ENCODE measurements at regions not wholly inside any gene's neighbourhood (a gene's known extent, or its start where the extent isn't known, plus 50 kb on each side); places are given as distances from the start of the nearest gene placed in this dataset.

- FAIRE-seq (no peak), ATAC-seq (no peak), DNase-seq (ENCODE audit: extremely low read depth in 1 of 4, low spot score in 3 of 4) (no peak)
- in situ Hi-C loops (cut with MboI): no loop called here
- CTCF ChIA-PET (ENCODE audit: low intra/inter-chr PET ratio): no interaction called here
- intact Hi-C loops (cut with micrococcal nuclease): no loop called here
- no peaks in the 10 kb centered on the region for H3K4me1 ChIP-seq (replicated peaks in 1 of 2; ENCODE audit: control insufficient read depth in 2 of 2, insufficient read depth in 2 of 2, low read length in 2 of 2)
- H3K27ac ChIP-seq (ENCODE audit: extremely low read depth, low read depth, low read length): no peak overlapping the region
- no peak overlapping the region for H3K4me2 ChIP-seq (ENCODE audit: insufficient read depth, low read length)
- no peaks in the 10 kb centered on the region for H3K79me2 ChIP-seq (ENCODE audit: control insufficient read depth, insufficient read depth, low read length)
- no peaks in the 10 kb centered on the region for H3K9me3 ChIP-seq (replicated peaks; ENCODE audit: control insufficient read depth, insufficient read depth, low read depth, low read length)
- no peak overlapping the region for H3K4me3 ChIP-seq
- no TSS peak for BruUV-seq (replicated peaks)
- H3K36me3 ChIP-seq (ENCODE audit: control insufficient read depth, insufficient read depth, low read length): no peaks in the 10 kb centered on the region
- no peaks in the 10 kb centered on the region for H4K20me1 ChIP-seq (replicated peaks; ENCODE audit: control insufficient read depth, insufficient read depth, low read length)
- H2AFZ ChIP-seq (ENCODE audit: low read depth, low read length): no peak overlapping the region
- no peaks in the 10 kb centered on the region for H3K27me3 ChIP-seq (ENCODE audit: control insufficient read depth in 2 of 2, insufficient read depth in 2 of 2, low read length in 2 of 2)
- POLR2A ChIA-PET: no interaction called here
- 8% methylated on average over 3 of the region's 3 CpGs for WGBS (ENCODE audit: insufficient coverage, low coverage, missing lambda C conversion rate)
- no peaks in the 10 kb centered on the region for H3K9me1 ChIP-seq (ENCODE audit: control insufficient read depth, insufficient read depth, low read length)
- H3K9ac ChIP-seq (ENCODE audit: insufficient read depth in 1 of 2, low read depth in 2 of 2, low read length in 2 of 2): no peak overlapping the region
- TF ChIP-seq POLR3A (IDR thresholded peaks at IDR 0.05; ENCODE audit: borderline replicate concordance, extremely low read depth, insufficient read depth, insufficient read length): no peak
- no peak for TF ChIP-seq JUN (IDR thresholded peaks at IDR 0.05; ENCODE audit: borderline replicate concordance, low read depth, low read length)
- no peak for TF ChIP-seq JUN (CRISPR knock-in tag; IDR thresholded peaks at IDR 0.05; ENCODE audit: borderline replicate concordance)
- no peak for TF ChIP-seq C11orf30 (IDR thresholded peaks at IDR 0.05; ENCODE audit: low read depth)
- TF ChIP-seq AFF1 (IDR thresholded peaks at IDR 0.05; ENCODE audit: low read depth in 1 of 2, partially characterized antibody in 2 of 2): no peak
- no peak for TF ChIP-seq ADNP (tag; IDR thresholded peaks at IDR 0.05)
- no peak for TF ChIP-seq EGR1 (conservative IDR thresholded peaks at IDR 0.05)
- TF ChIP-seq PHTF2 (CRISPR knock-in tag; IDR thresholded peaks at IDR 0.05): no peak
- TF ChIP-seq ZNF239 (CRISPR knock-in tag; IDR thresholded peaks at IDR 0.05): no peak
- TF ChIP-seq PATZ1 (CRISPR knock-in tag; IDR thresholded peaks at IDR 0.05; ENCODE audit: borderline replicate concordance): no peak
- TF ChIP-seq BACH1 (tag; IDR thresholded peaks at IDR 0.05): no peak
- no peak for TF ChIP-seq PCBP1 (IDR thresholded peaks at IDR 0.05; ENCODE audit: low read depth, low read length, poor library complexity, severe bottlenecking)
- TF ChIP-seq ZNF436 (CRISPR knock-in tag; IDR thresholded peaks at IDR 0.05): no peak
- no peak for TF ChIP-seq NFIC (IDR thresholded peaks at IDR 0.05)
- no peak for TF ChIP-seq RB1 (IDR thresholded peaks at IDR 0.05; ENCODE audit: low read depth)
- TF ChIP-seq FOXP4 (CRISPR knock-in tag; IDR thresholded peaks at IDR 0.05; ENCODE audit: borderline replicate concordance): no peak
Observed at GRCh38 chr1:198416296-198416695, 124.2 kb downstream of the ATP6V1G3 start.
